Adrenal gland (tissue), 9 donors: ENCODE measurements at regions not wholly inside any gene's neighbourhood (a gene's known extent, or its start where the extent isn't known, plus 50 kb on each side); places are given as distances from the start of the nearest gene placed in this dataset.
A peak's percentile ranks its signal among the peaks of the same experiment; 100 is the strongest.

Experiments used
- DNase-seq, 7 donors: peaks; one replicate each; pipeline ENCODE4 v3.0.0-alpha.2; 2019 to 2020
- H3K27ac ChIP-seq, 5 donors: fragments of 200-600 bp; sonication (generic) in 4 of 5; 1 replicate in 3 of 5; 2 replicates in 2 of 5; pipeline versions ENCODE4 v1.5.1 to v1.8.0; 2016 to 2020; ENCODE audit warnings: mild to moderate bottlenecking in 1 of 5
- H3K27me3 ChIP-seq: fragments of 200-600 bp; 2 replicates; pipeline ENCODE4 v1.8.0; 2021
- H3K36me3 ChIP-seq, 2 donors: fragments of 200-600 bp; replicated peaks in 1 of 2; 1 replicate in 1 of 2; 2 replicates in 1 of 2; pipeline versions ENCODE4 v1.5.1 to v1.8.0; 2018 to 2022
- H3K4me1 ChIP-seq, 2 donors: fragments of 200-600 bp; replicated peaks in 1 of 2; 1 replicate in 1 of 2; 2 replicates in 1 of 2; pipeline versions ENCODE4 v1.5.1 to v1.8.0; 2018 to 2021
- H3K4me3 ChIP-seq, 4 donors: fragments of 200-600 bp; sonication (generic) in 3 of 4; one replicate each; pipeline ENCODE4 v1.5.1; 2016 to 2018
- H3K9me3 ChIP-seq, 3 donors: fragments of 200-600 bp; sonication (generic) in 1 of 3; replicated peaks in 1 of 3; 1 replicate in 2 of 3; 2 replicates in 1 of 3; pipeline versions ENCODE4 v1.5.1 to v1.8.0; 2016 to 2021
- POLR2A ChIP-seq, 2 donors: fragments of 450-650 bp; IDR thresholded peaks; one replicate each; pipeline ENCODE4 v1.6.1; 2017; ENCODE audit warnings: antibody characterized with exemption in 2 of 2, mild to moderate bottlenecking in 2 of 2, moderate library complexity in 1 of 2
- WGBS, 4 donors: extraction: QIAGEN DNeasy Blood & Tissue Kit in 2 of 4; methylation state at CpG; one replicate each; pipeline versions ENCODE4 v1.1.5 to v1.1.7; 2013 to 2017; 5-methylcytosine and 5-hydroxymethylcytosine counted together
- intact Hi-C, 2 donors: fragments of 100-400 bp; cut with DNase I; formaldehyde crosslinking; loops; one replicate each; pipeline versions ENCODE4 v1.14.1 to v1.15.0; 2022 to 2023
- TF ChIP-seq, protein P1 (sequence below), 6 experiments: fragments of 450-650 bp in 4 of 6; fragments of 200-600 bp in 2 of 6; sonication (generic) in 1 of 6; IDR thresholded peaks; 1 replicate in 5 of 6; 2 replicates in 1 of 6; pipeline versions ENCODE4 v1.5.1 to v1.8.0; 2016 to 2021; ENCODE audit warnings: antibody characterized with exemption in 6 of 6, mild to moderate bottlenecking in 2 of 6, moderate library complexity in 1 of 6
- donor health status: healthy with polysubstance abuse.
- donor health status: Bipolar disorder and iron deficiency.
- donor health status: DM: yes; HTN: yes; CAD: no.
- donor health status: DM: no; HTN: no; CAD: no.
- donor health status: DM: no; HTN: no; CAD: no.

DNA sequence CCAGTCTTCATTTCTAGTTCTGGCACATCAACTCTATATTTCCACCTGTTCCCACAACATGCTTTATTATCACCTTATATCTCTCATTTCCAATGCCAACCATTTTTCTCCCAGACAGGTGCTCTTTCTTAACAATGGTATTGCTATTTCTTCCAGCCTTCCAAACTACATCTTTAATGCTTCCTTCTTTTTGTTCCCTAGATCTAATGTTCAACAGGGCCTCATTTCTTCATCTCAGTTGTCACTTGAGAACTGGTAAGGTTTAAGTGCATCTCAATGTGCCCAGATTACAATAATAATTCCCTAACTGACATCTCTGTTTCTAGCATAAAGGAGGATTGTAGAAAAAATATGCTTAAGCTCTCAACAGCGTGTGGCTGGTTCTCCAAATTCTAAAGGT, 272.6 kb downstream of the COX7C start:
- no peak overlapping the region for H3K27ac ChIP-seq
- WGBS, 4 donors, result 47 to 57% (median 50%) methylated on average over 1 of the region's 1 CpG
- H3K4me1 ChIP-seq, result no peaks in the 10 kb centered on the region
- intact Hi-C loops, result no loop called here
- TF ChIP-seq POLR2A (IDR thresholded peaks at IDR 0.05), result no peak
- TF ChIP-seq, protein P1, sequence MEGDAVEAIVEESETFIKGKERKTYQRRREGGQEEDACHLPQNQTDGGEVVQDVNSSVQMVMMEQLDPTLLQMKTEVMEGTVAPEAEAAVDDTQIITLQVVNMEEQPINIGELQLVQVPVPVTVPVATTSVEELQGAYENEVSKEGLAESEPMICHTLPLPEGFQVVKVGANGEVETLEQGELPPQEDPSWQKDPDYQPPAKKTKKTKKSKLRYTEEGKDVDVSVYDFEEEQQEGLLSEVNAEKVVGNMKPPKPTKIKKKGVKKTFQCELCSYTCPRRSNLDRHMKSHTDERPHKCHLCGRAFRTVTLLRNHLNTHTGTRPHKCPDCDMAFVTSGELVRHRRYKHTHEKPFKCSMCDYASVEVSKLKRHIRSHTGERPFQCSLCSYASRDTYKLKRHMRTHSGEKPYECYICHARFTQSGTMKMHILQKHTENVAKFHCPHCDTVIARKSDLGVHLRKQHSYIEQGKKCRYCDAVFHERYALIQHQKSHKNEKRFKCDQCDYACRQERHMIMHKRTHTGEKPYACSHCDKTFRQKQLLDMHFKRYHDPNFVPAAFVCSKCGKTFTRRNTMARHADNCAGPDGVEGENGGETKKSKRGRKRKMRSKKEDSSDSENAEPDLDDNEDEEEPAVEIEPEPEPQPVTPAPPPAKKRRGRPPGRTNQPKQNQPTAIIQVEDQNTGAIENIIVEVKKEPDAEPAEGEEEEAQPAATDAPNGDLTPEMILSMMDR (IDR thresholded peaks at IDR 0.05), result no peak
- DNase-seq, result no peak
- H3K9me3 ChIP-seq, result no peaks in the 10 kb centered on the region
- no peak overlapping the region for H3K4me3 ChIP-seq
- H3K27me3 ChIP-seq, result no peaks in the 10 kb centered on the region
- no peaks in the 10 kb centered on the region for H3K36me3 ChIP-seq

DNA sequence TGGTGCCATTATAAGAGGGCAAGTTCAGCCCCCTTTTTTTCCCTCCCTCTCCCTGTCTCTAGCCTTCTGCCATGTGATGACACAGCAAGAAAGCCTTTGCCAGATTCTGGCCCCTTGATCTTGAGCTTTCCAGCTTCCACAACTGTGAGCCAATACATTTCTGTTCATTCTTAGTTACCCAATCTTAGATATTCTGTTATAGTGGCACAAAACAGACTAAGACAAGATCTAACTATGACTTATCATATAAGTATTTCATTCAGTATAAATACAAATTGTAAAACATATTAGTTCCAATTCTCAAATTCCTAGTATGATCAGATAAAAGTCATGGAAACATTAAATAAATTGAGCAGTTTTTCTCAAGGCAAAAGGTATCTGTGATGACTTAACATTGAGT, 276.3 kb downstream of the COX7C start:
- no peak for DNase-seq
- no peak overlapping the region for H3K27ac ChIP-seq
- H3K4me1 ChIP-seq, result no peaks in the 10 kb centered on the region
- H3K36me3 ChIP-seq, result no peaks in the 10 kb centered on the region
- no peak overlapping the region for H3K4me3 ChIP-seq
- intact Hi-C loops, result no loop called here
- TF ChIP-seq, protein P1 (IDR thresholded peaks at IDR 0.05), result no peak
- no peak for TF ChIP-seq POLR2A (IDR thresholded peaks at IDR 0.05)
- no peaks in the 10 kb centered on the region for H3K27me3 ChIP-seq
- H3K9me3 ChIP-seq, result no peaks in the 10 kb centered on the region

DNA sequence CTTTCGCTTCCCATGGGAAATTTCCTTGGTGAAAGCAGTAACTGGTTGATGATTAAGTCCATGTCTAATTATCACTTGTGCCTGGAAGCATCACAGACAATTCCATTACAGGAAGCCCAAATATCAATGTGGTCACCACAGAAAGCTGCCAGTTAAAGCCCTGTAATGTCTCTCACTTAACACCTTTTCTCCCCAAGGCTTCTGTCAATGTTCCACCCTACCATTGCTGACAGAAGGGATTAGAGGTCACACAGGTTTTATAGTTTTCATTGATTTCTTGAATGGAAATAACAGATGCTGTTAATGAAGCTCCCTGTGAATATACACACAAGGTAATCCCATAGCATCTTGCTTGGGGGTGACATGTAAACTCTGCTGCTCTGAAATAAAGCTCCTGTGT, 279.2 kb downstream of the COX7C start:
- no peak overlapping the region for H3K27ac ChIP-seq
- WGBS, 4 donors, result 87 to 100% (median 92%) methylated on average over 1 of the region's 1 CpG
- H3K9me3 ChIP-seq, result no peaks in the 10 kb centered on the region

DNA sequence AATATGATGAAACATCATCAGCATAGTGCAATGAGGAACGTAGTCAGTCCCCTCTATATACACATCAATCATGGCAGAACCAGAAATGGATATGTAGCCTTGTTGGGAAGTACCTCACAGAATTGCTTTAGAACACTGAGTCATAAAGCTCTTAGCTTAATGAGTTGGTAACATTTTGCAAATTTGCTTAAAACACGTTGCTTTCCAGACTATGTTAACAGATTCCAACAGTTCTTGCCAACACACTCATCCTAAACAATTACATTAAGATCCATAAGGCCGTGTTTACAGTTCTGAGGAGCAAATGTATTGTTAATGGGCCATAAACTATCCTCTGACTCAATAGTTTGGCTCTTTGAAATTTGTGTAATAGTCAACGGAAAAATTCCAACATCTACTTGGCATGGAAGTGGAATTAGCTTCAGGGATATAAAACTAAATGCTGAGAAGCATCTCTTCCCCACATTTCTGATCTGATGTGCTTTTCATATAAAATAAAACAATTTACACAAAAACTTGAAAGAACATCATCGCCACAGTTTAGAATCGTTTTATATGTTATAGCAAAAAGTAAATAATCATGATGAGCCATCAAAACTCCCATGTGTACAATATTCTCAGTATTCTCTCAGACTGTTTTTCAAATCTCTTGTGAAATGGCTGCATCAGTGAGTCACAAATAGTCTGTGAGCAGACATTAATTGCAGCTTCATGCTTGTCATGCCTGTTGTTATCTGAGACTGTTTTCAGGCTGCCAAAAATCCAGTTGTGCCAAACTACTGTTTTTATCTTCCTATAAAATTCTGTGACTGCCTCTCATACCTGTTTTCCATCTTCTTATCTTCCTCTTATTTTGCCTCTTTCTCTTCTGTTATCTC, 291.9 kb downstream of the COX7C start:
- Histone ChIP-seq H3K27ac (peak overlapping the region in 1 of 5 donors; percentile 36), H3K27me3 (no peaks in the 10 kb centered on the region), H3K4me1 (no peaks in the 10 kb centered on the region)

More for the DNA sequence above, 279.2 kb downstream of the COX7C start:
- no peak for DNase-seq
- TF ChIP-seq, protein P1 (IDR thresholded peaks at IDR 0.05), result no peak
- TF ChIP-seq POLR2A (IDR thresholded peaks at IDR 0.05), result no peak
- no peak overlapping the region for H3K4me3 ChIP-seq
- H3K4me1 ChIP-seq, result no peaks in the 10 kb centered on the region
- H3K36me3 ChIP-seq, result no peaks in the 10 kb centered on the region
- intact Hi-C loops, result no loop called here
- no peaks in the 10 kb centered on the region for H3K27me3 ChIP-seq

More for the DNA sequence above, 291.9 kb downstream of the COX7C start:
- intact Hi-C loops, result no loop called here
- Histone ChIP-seq H3K9me3 (no peaks in the 10 kb centered on the region), H3K36me3 (no peaks in the 10 kb centered on the region), H3K4me3 (no peak overlapping the region)
- TF ChIP-seq POLR2A (IDR thresholded peaks at IDR 0.05), result no peak
- TF ChIP-seq, protein P1 (IDR thresholded peaks at IDR 0.05), result no peak
- 52 to 60% (median 54%) methylated on average over 6 of the region's 6 CpGs for WGBS, 4 donors
- DNase-seq, result peak in 4 of 7 donors; percentile 10 to 37 (median 18)
